Skin of body (tissue), 1 donor: ENCODE measurements at regions not wholly inside any gene's neighbourhood (a gene's known extent, or its start where the extent isn't known, plus 50 kb on each side); places are given as distances from the start of the nearest gene placed in this dataset.

ENCODE experiments used
- DNase-seq: peaks from one replicate; lab custom pipeline; 2025; lab: John Stamatoyannopoulos, UW

GRCh38 chr13:22278336-22278929 is 607.6 kb downstream of the FGF9 start:
- DNase-seq, result no peak

- no peak for DNase-seq
These were observed 615.0 kb downstream of the FGF9 start for GRCh38 chr13:22285867-22286266.

GRCh38 chr13:22286338-22286737 is 615.5 kb downstream of the FGF9 start:
- DNase-seq, result no peak

GRCh38 chr13:22287343-22287920 is 616.6 kb downstream of the FGF9 start:
- no peak for DNase-seq

- DNase-seq, result no peak
These were observed 617.6 kb downstream of the FGF9 start for GRCh38 chr13:22288496-22288895.

GRCh38 chr13:22289711-22290110 is 618.8 kb downstream of the FGF9 start:
- DNase-seq, result no peak

- DNase-seq, result no peak
These were observed 627.7 kb downstream of the FGF9 start for GRCh38 chr13:22298530-22298929.

- peak; percentile 12 for DNase-seq
These were observed 641.0 kb downstream of the FGF9 start for GRCh38 chr13:22311734-22312404.

GRCh38 chr13:22312405-22312803 is 641.5 kb downstream of the FGF9 start:
- DNase-seq, result no peak

- DNase-seq, result no peak
These were observed 645.7 kb downstream of the FGF9 start for GRCh38 chr13:22316494-22317025.

- no peak for DNase-seq
These were observed 650.1 kb downstream of the FGF9 start for GRCh38 chr13:22320991-22321390.

- no peak for DNase-seq
These were observed 654.9 kb downstream of the FGF9 start for GRCh38 chr13:22325761-22326160.

- no peak for DNase-seq
These were observed 661.5 kb downstream of the FGF9 start for GRCh38 chr13:22332416-22332815.

- DNase-seq, result no peak
These were observed 665.6 kb downstream of the FGF9 start for GRCh38 chr13:22336460-22336859.

GRCh38 chr13:22357132-22357531 is 686.3 kb downstream of the FGF9 start:
- DNase-seq, result no peak

- DNase-seq, result no peak
These were observed 698.2 kb downstream of the FGF9 start for GRCh38 chr13:22369090-22369489.

GRCh38 chr13:22369840-22370239 is 699.0 kb downstream of the FGF9 start:
- no peak for DNase-seq

- DNase-seq, result no peak
These were observed 701.4 kb downstream of the FGF9 start for GRCh38 chr13:22372261-22372660.

- DNase-seq, result no peak
These were observed 704.3 kb downstream of the FGF9 start for GRCh38 chr13:22375151-22375550.

GRCh38 chr13:22387899-22388298 is 717.0 kb downstream of the FGF9 start:
- no peak for DNase-seq

- no peak for DNase-seq
These were observed 729.0 kb downstream of the FGF9 start for GRCh38 chr13:22399801-22400420.

- no peak for DNase-seq
These were observed 731.8 kb downstream of the FGF9 start for GRCh38 chr13:22402682-22403081.
